ENCODE measurements at regions not wholly inside any gene's neighbourhood (a gene's known extent, or its start where the extent isn't known, plus 50 kb on each side); places are given as distances from the start of the nearest gene placed in this dataset.
"Not testable (repeated sequence)": the region's sequence is repeated elsewhere in the genome, so short reads cannot be mapped to it uniquely, and the experiment has no call there.

- not testable (repeated sequence) for H3K9ac ChIP-seq (ENCODE audit: low read length); H3K18ac ChIP-seq (ENCODE audit: low read length); H3K4me3 ChIP-seq (ENCODE audit: low read length); H3K27ac ChIP-seq (ENCODE audit: low read depth, low read length); H3K4me2 ChIP-seq (ENCODE audit: low read length); H3K36me3 ChIP-seq (ENCODE audit: control insufficient read depth, insufficient read depth, low read length); H2AK5ac ChIP-seq (ENCODE audit: low read length); H3K79me2 ChIP-seq (ENCODE audit: control insufficient read depth, insufficient read depth, low read length); H2BK5ac ChIP-seq (ENCODE audit: low read length); H3K56ac ChIP-seq (ENCODE audit: low read length); H4K5ac ChIP-seq (ENCODE audit: low read length); H3K79me1 ChIP-seq (ENCODE audit: low read length); H2BK120ac ChIP-seq (ENCODE audit: low read depth, low read length); H4K8ac ChIP-seq (ENCODE audit: low read depth, low read length); H2BK15ac ChIP-seq (replicated peaks; ENCODE audit: low read depth); H3K4me1 ChIP-seq (ENCODE audit: control insufficient read depth, low read depth, low read length); DNase-seq; H3K27me3 ChIP-seq (ENCODE audit: insufficient read depth, low read length, poor library complexity); H3K4ac ChIP-seq (ENCODE audit: low read depth, low read length); H3K23ac ChIP-seq (ENCODE audit: low read length)
- WGBS (ENCODE audit: extremely low coverage, insufficient coverage, low lambda C conversion rate), result no CpG with 5 or more reads among the region's 1 CpG
These were observed 754.3 kb upstream of the DEFB115 start for GRCh38 chr20:30503204-30503603.

- no peak overlapping the region for H3K4me3 ChIP-seq (ENCODE audit: low read length)
- no peak overlapping the region for H3K4ac ChIP-seq (ENCODE audit: low read depth, low read length)
- H3K4me1 ChIP-seq (ENCODE audit: control insufficient read depth, low read depth, low read length), result no peaks in the 10 kb centered on the region
- no peak overlapping the region for H3K56ac ChIP-seq (ENCODE audit: low read length)
- H3K36me3 ChIP-seq (ENCODE audit: control insufficient read depth, insufficient read depth, low read length), result no peaks in the 10 kb centered on the region
- H3K27me3 ChIP-seq (ENCODE audit: insufficient read depth, low read length, poor library complexity), result no peaks in the 10 kb centered on the region
- H3K27ac ChIP-seq (ENCODE audit: low read depth, low read length), result no peak overlapping the region
- H2BK15ac ChIP-seq (replicated peaks; ENCODE audit: low read depth), result no peak overlapping the region
- H2AK5ac ChIP-seq (ENCODE audit: low read length), result no peak overlapping the region
- no CpG with 5 or more reads among the region's 3 CpGs for WGBS (ENCODE audit: extremely low coverage, insufficient coverage, low lambda C conversion rate)
- DNase-seq, result no peak
- no peak overlapping the region for H3K9ac ChIP-seq (ENCODE audit: low read length)
- no peak overlapping the region for H3K18ac ChIP-seq (ENCODE audit: low read length)
- no peak overlapping the region for H3K4me2 ChIP-seq (ENCODE audit: low read length)
- H4K5ac ChIP-seq (ENCODE audit: low read length), result no peak overlapping the region
- H3K23ac ChIP-seq (ENCODE audit: low read length), result no peak overlapping the region
- H2BK5ac ChIP-seq (ENCODE audit: low read length), result no peak overlapping the region
- H4K8ac ChIP-seq (ENCODE audit: low read depth, low read length), result no peak overlapping the region
- H2BK120ac ChIP-seq (ENCODE audit: low read depth, low read length), result no peak overlapping the region
- H3K79me2 ChIP-seq (ENCODE audit: control insufficient read depth, insufficient read depth, low read length), result no peaks in the 10 kb centered on the region
- H3K79me1 ChIP-seq (ENCODE audit: low read length), result no peaks in the 10 kb centered on the region
These were observed 753.4 kb upstream of the DEFB115 start for GRCh38 chr20:30503992-30504570.

- no peak overlapping the region for H2BK5ac ChIP-seq (ENCODE audit: low read length)
- no peak overlapping the region for H3K9ac ChIP-seq (ENCODE audit: low read length)
- no peak overlapping the region for H3K18ac ChIP-seq (ENCODE audit: low read length)
- H3K4ac ChIP-seq (ENCODE audit: low read depth, low read length), result no peak overlapping the region
- H3K4me2 ChIP-seq (ENCODE audit: low read length), result no peak overlapping the region
- no peaks in the 10 kb centered on the region for H3K79me2 ChIP-seq (ENCODE audit: control insufficient read depth, insufficient read depth, low read length)
- no peak overlapping the region for H3K23ac ChIP-seq (ENCODE audit: low read length)
- H3K4me3 ChIP-seq (ENCODE audit: low read length), result no peak overlapping the region
- no peaks in the 10 kb centered on the region for H3K27me3 ChIP-seq (ENCODE audit: insufficient read depth, low read length, poor library complexity)
- no peak overlapping the region for H2BK15ac ChIP-seq (replicated peaks; ENCODE audit: low read depth)
- no peaks in the 10 kb centered on the region for H3K79me1 ChIP-seq (ENCODE audit: low read length)
- H3K56ac ChIP-seq (ENCODE audit: low read length), result no peak overlapping the region
- no peak overlapping the region for H2AK5ac ChIP-seq (ENCODE audit: low read length)
- H4K5ac ChIP-seq (ENCODE audit: low read length), result no peak overlapping the region
- WGBS (ENCODE audit: extremely low coverage, insufficient coverage, low lambda C conversion rate), result no CpG with 5 or more reads among the region's 9 CpGs
- no peak overlapping the region for H4K8ac ChIP-seq (ENCODE audit: low read depth, low read length)
- no peak overlapping the region for H3K27ac ChIP-seq (ENCODE audit: low read depth, low read length)
- H3K4me1 ChIP-seq (ENCODE audit: control insufficient read depth, low read depth, low read length), result no peaks in the 10 kb centered on the region
- no peaks in the 10 kb centered on the region for H3K36me3 ChIP-seq (ENCODE audit: control insufficient read depth, insufficient read depth, low read length)
- no peak overlapping the region for H2BK120ac ChIP-seq (ENCODE audit: low read depth, low read length)
- no peak for DNase-seq
These were observed 751.9 kb upstream of the DEFB115 start for GRCh38 chr20:30505566-30505965.

- Histone ChIP-seq H3K9ac (ENCODE audit: low read length) (no peak overlapping the region), H3K4me2 (ENCODE audit: low read length) (no peak overlapping the region), H3K27ac (ENCODE audit: low read depth, low read length) (no peak overlapping the region), H3K36me3 (ENCODE audit: control insufficient read depth, insufficient read depth, low read length) (no peaks in the 10 kb centered on the region), H2BK120ac (ENCODE audit: low read depth, low read length) (no peak overlapping the region), H4K5ac (ENCODE audit: low read length) (no peak overlapping the region), H3K79me2 (ENCODE audit: control insufficient read depth, insufficient read depth, low read length) (no peaks in the 10 kb centered on the region), H3K23ac (ENCODE audit: low read length) (no peak overlapping the region), H2AK5ac (ENCODE audit: low read length) (no peak overlapping the region), H2BK15ac (replicated peaks; ENCODE audit: low read depth) (no peak overlapping the region), H2BK5ac (ENCODE audit: low read length) (no peak overlapping the region), H3K4me1 (ENCODE audit: control insufficient read depth, low read depth, low read length) (no peaks in the 10 kb centered on the region), H3K27me3 (ENCODE audit: insufficient read depth, low read length, poor library complexity) (no peaks in the 10 kb centered on the region), H3K18ac (ENCODE audit: low read length) (no peak overlapping the region), H4K8ac (ENCODE audit: low read depth, low read length) (no peak overlapping the region), H3K4ac (ENCODE audit: low read depth, low read length) (no peak overlapping the region), H3K79me1 (ENCODE audit: low read length) (no peaks in the 10 kb centered on the region), H3K56ac (ENCODE audit: low read length) (no peak overlapping the region), H3K4me3 (ENCODE audit: low read length) (no peak overlapping the region)
- DNase-seq, result peak; percentile 11
- no CpG with 5 or more reads among the region's 18 CpGs for WGBS (ENCODE audit: extremely low coverage, insufficient coverage, low lambda C conversion rate)
These were observed 751.4 kb upstream of the DEFB115 start for GRCh38 chr20:30506100-30506499.

GRCh38 chr20:30508382-30508781 lies 749.1 kb upstream of the DEFB115 start:
- not testable (repeated sequence) for H3K27me3 ChIP-seq (ENCODE audit: insufficient read depth, low read length, poor library complexity); H4K5ac ChIP-seq (ENCODE audit: low read length); H3K79me2 ChIP-seq (ENCODE audit: control insufficient read depth, insufficient read depth, low read length); H2AK5ac ChIP-seq (ENCODE audit: low read length); H3K27ac ChIP-seq (ENCODE audit: low read depth, low read length); H2BK5ac ChIP-seq (ENCODE audit: low read length); H2BK120ac ChIP-seq (ENCODE audit: low read depth, low read length); H3K36me3 ChIP-seq (ENCODE audit: control insufficient read depth, insufficient read depth, low read length); H3K4me3 ChIP-seq (ENCODE audit: low read length); H3K56ac ChIP-seq (ENCODE audit: low read length); H3K18ac ChIP-seq (ENCODE audit: low read length); DNase-seq; H2BK15ac ChIP-seq (replicated peaks; ENCODE audit: low read depth); H3K4me1 ChIP-seq (ENCODE audit: control insufficient read depth, low read depth, low read length); H3K4me2 ChIP-seq (ENCODE audit: low read length); H4K8ac ChIP-seq (ENCODE audit: low read depth, low read length); H3K23ac ChIP-seq (ENCODE audit: low read length); H3K9ac ChIP-seq (ENCODE audit: low read length); H3K79me1 ChIP-seq (ENCODE audit: low read length); H3K4ac ChIP-seq (ENCODE audit: low read depth, low read length)
- WGBS (ENCODE audit: extremely low coverage, insufficient coverage, low lambda C conversion rate), result no CpG with 5 or more reads among the region's 21 CpGs

- Histone ChIP-seq H3K36me3 (ENCODE audit: control insufficient read depth, insufficient read depth, low read length) (no peaks in the 10 kb centered on the region), H3K18ac (ENCODE audit: low read length) (no peak overlapping the region), H3K27me3 (ENCODE audit: insufficient read depth, low read length, poor library complexity) (no peaks in the 10 kb centered on the region), H4K8ac (ENCODE audit: low read depth, low read length) (no peak overlapping the region), H3K23ac (ENCODE audit: low read length) (no peak overlapping the region), H3K4me2 (ENCODE audit: low read length) (no peak overlapping the region), H3K56ac (ENCODE audit: low read length) (no peak overlapping the region), H3K4me1 (ENCODE audit: control insufficient read depth, low read depth, low read length) (no peaks in the 10 kb centered on the region), H2BK120ac (ENCODE audit: low read depth, low read length) (no peak overlapping the region), H2AK5ac (ENCODE audit: low read length) (no peak overlapping the region), H3K4ac (ENCODE audit: low read depth, low read length) (no peak overlapping the region), H2BK15ac (replicated peaks; ENCODE audit: low read depth) (no peak overlapping the region), H3K27ac (ENCODE audit: low read depth, low read length) (no peak overlapping the region), H3K79me2 (ENCODE audit: control insufficient read depth, insufficient read depth, low read length) (no peaks in the 10 kb centered on the region), H2BK5ac (ENCODE audit: low read length) (no peak overlapping the region), H3K4me3 (ENCODE audit: low read length) (no peak overlapping the region), H3K9ac (ENCODE audit: low read length) (no peak overlapping the region), H3K79me1 (ENCODE audit: low read length) (no peaks in the 10 kb centered on the region), H4K5ac (ENCODE audit: low read length) (no peak overlapping the region)
- no peak for DNase-seq
- no CpG with 5 or more reads among the region's 39 CpGs for WGBS (ENCODE audit: extremely low coverage, insufficient coverage, low lambda C conversion rate)
These were observed 746.0 kb upstream of the DEFB115 start for GRCh38 chr20:30511322-30512030.
